GM12875 (cell line): ENCODE measurements at regions not wholly inside any gene's neighbourhood (a gene's known extent, or its start where the extent isn't known, plus 50 kb on each side); places are given as distances from the start of the nearest gene placed in this dataset.

Source experiments
- H3K4me3 ChIP-seq: one replicate; pipeline ENCODE4 v1.5.1; 2011; ENCODE audit warnings: low read depth, low read length, control low read depth
- TF ChIP-seq, protein P1 (sequence below): IDR thresholded peaks from 2 replicates; pipeline ENCODE4 v1.5.1; 2011; ENCODE audit warnings: low read depth, mild to moderate bottlenecking, control low read depth, inconsistent platforms, low read length, moderate library complexity, borderline replicate concordance; ENCODE audit not compliant: insufficient read depth

DNA sequence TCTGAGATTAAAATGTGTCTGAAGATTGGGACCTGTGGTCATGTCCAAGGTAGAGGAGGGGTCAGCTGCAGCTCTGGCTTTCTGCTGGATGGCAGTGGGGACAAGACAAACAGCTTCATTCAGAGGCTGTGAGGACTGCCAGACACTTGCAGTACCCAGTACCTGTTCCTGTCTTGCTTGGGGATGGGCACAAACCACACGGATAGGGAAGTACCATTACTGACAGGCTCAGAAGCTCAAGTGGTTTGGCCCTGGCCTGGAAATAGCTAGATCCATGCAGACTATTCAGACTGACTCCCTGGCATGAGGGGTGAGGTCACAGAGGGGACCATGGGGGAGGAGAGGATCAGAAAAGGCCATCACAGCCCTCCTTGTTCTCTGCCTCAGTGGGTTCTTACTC is 56.0 kb upstream of the COMTD1 start:
- TF ChIP-seq, protein P1, sequence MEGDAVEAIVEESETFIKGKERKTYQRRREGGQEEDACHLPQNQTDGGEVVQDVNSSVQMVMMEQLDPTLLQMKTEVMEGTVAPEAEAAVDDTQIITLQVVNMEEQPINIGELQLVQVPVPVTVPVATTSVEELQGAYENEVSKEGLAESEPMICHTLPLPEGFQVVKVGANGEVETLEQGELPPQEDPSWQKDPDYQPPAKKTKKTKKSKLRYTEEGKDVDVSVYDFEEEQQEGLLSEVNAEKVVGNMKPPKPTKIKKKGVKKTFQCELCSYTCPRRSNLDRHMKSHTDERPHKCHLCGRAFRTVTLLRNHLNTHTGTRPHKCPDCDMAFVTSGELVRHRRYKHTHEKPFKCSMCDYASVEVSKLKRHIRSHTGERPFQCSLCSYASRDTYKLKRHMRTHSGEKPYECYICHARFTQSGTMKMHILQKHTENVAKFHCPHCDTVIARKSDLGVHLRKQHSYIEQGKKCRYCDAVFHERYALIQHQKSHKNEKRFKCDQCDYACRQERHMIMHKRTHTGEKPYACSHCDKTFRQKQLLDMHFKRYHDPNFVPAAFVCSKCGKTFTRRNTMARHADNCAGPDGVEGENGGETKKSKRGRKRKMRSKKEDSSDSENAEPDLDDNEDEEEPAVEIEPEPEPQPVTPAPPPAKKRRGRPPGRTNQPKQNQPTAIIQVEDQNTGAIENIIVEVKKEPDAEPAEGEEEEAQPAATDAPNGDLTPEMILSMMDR = no peak
- no peak overlapping the region for H3K4me3 ChIP-seq

GRCh38 chr10:75288140-75288711 is 52.5 kb upstream of the COMTD1 start:
- H3K4me3 ChIP-seq = no peak overlapping the region
- TF ChIP-seq, protein P1 = no peak

DNA sequence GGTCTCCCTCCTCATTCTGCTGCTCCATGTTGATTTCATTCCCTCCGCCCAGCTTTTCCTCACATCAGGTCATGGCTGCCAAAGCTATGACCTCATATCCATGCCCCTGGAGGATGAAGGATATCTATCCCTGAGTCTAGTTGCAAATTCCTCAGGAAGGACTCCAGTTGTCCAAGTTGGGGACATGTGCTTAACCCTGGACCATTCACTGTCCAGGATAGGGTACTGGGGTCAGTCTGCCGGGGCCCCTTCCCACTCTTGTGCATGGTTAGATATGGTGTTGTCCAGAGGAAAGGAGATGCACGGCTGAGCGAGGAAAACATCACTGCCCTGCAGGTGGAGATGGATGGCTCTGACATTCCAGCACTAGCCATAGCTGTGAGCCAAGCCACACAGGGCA is 51.9 kb upstream of the COMTD1 start:
- TF ChIP-seq, protein P1 = no peak
- no peak overlapping the region for H3K4me3 ChIP-seq

DNA sequence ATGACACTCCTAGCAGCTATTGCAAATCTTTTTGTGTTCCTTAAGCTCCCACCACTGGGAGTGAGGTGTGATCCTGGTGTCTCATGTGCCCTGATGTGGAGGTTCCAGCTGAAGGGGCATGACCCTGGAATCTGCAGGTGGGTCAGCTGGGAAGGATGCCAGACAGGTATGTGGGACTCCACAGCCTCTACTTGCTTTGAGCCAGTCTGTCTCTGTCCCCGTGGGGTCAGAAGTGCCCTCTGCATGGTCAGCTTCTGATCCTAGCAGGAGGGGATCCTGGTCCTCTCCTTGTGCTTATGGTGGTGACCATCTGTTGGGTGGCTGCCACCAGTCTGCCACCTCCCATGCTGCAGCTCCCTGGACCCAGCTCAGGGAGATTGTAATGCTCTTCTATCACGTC is 51.1 kb upstream of the COMTD1 start:
- TF ChIP-seq, protein P1 = no peak
- H3K4me3 ChIP-seq = no peak overlapping the region
